ENCODE measurements at regions not wholly inside any gene's neighbourhood (a gene's known extent, or its start where the extent isn't known, plus 50 kb on each side); places are given as distances from the start of the nearest gene placed in this dataset.

DNA sequence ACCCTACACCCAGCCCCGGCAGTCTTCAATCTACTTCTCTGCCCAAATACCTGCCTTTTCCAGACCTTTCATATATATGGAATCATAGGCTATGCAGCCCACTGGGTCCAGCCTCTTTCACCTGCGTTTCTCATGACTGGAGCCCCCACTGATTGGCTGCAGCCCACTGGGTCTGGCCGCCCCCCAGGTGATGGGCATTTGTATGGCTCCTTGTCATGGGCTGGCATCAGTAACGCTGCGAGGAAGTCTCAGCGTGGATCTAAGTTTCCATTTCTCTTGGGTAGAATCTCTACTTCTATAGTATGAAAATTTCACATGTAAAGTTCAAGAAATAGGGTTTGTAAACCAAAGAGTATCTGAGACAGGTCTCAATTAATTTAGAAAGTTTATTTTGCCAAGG, 281.9 kb downstream of the NDUFA10 start:
- Histone ChIP-seq H3K27ac (no peak overlapping the region), H3K27me3 (replicated peaks; ENCODE audit: insufficient read depth) (no peaks in the 10 kb centered on the region)
- DNase-seq (ENCODE audit: low spot score): no peak

GRCh38 chr2:239742377-239742776, 282.8 kb downstream of the NDUFA10 start:
- TF ChIP-seq POLR2A (IDR thresholded peaks at IDR 0.05) (no peak), POLR2AphosphoS5 (IDR thresholded peaks at IDR 0.05) (no peak), CTCF (IDR thresholded peaks at IDR 0.05) (no peak)
- Histone ChIP-seq H3K27me3 (replicated peaks; ENCODE audit: insufficient read depth) (no peaks in the 10 kb centered on the region), H3K9me3 (no peaks in the 10 kb centered on the region), H3K27ac (no peak overlapping the region), H3K4me3 (no peak overlapping the region), H3K36me3 (no peaks in the 10 kb centered on the region), H3K4me1 (replicated peaks) (no peaks in the 10 kb centered on the region)
- intact Hi-C loops (cut with DNase I): no loop called here
- WGBS: 74% methylated on average over 15 of the region's 15 CpGs
- no peak for DNase-seq (ENCODE audit: low spot score)

More for the DNA sequence above, 281.9 kb downstream of the NDUFA10 start:
- 92% methylated on average over 6 of the region's 6 CpGs for WGBS
- Histone ChIP-seq H3K4me3 (no peak overlapping the region), H3K9me3 (no peaks in the 10 kb centered on the region), H3K4me1 (replicated peaks) (no peaks in the 10 kb centered on the region), H3K36me3 (no peaks in the 10 kb centered on the region)
- intact Hi-C loops (cut with DNase I): no loop called here
- no peak for TF ChIP-seq POLR2A (IDR thresholded peaks at IDR 0.05)
- no peak for TF ChIP-seq POLR2AphosphoS5 (IDR thresholded peaks at IDR 0.05)
- no peak for TF ChIP-seq CTCF (IDR thresholded peaks at IDR 0.05)

DNA sequence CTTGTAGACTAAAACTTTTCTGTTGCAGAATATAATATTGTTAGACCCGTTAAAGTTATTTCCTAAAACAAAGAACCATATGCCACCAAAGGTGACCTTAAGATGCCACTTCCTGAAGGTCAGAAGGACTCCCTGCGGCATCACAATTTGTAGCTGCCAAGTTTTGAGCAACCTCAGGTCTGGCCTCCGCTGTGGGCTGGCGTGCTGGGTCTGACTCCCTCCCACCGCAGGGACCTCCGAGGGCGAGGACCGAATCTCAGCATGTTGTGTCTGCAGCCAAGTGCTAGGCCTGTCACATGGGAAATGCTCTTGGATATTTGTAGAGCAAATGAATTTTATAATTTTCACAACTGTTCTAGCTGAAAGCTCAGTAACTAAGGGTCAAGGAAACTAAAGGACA, 285.9 kb downstream of the NDUFA10 start:
- H3K27me3 ChIP-seq (replicated peaks; ENCODE audit: insufficient read depth): no peaks in the 10 kb centered on the region
- H3K9me3 ChIP-seq: no peaks in the 10 kb centered on the region
- 90% methylated on average over 8 of the region's 8 CpGs for WGBS
- H3K36me3 ChIP-seq: no peaks in the 10 kb centered on the region
- no peaks in the 10 kb centered on the region for H3K4me1 ChIP-seq (replicated peaks)
- intact Hi-C loops (cut with DNase I): no loop called here
- TF ChIP-seq POLR2AphosphoS5 (IDR thresholded peaks at IDR 0.05) (no peak), POLR2A (IDR thresholded peaks at IDR 0.05) (no peak), CTCF (IDR thresholded peaks at IDR 0.05) (no peak)
- no peak overlapping the region for H3K4me3 ChIP-seq
- no peak for DNase-seq (ENCODE audit: low spot score)
- H3K27ac ChIP-seq: no peak overlapping the region

DNA sequence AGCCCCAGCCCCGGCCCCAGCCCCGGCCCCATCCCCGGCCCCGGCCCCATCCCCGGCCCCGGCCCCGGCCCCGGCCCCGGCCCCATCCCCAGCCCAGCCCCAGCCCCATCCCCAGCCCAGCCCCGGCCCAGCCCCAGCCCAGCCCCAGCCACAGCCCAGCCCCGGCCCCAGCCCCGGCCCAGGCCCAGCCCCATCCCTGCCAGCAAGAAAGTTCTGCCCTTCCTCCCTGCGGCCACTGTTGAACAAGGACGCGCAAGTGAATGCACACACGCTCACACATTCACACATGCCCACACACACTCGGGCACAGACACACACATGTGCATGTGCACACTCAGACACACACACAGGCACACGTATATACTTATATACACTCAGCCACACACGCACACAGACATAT, 287.0 kb downstream of the NDUFA10 start:
- WGBS: 61% methylated on average over 7 of the region's 19 CpGs
- TF ChIP-seq POLR2A (IDR thresholded peaks at IDR 0.05) (no peak), POLR2AphosphoS5 (IDR thresholded peaks at IDR 0.05) (no peak), CTCF (IDR thresholded peaks at IDR 0.05) (no peak)

GRCh38 chr2:239737144-239737463, 288.0 kb downstream of the NDUFA10 start:
- no peak for DNase-seq (ENCODE audit: low spot score)
- Histone ChIP-seq H3K4me1 (replicated peaks) (no peaks in the 10 kb centered on the region), H3K36me3 (no peaks in the 10 kb centered on the region), H3K4me3 (no peak overlapping the region), H3K27me3 (replicated peaks; ENCODE audit: insufficient read depth) (no peaks in the 10 kb centered on the region), H3K9me3 (no peaks in the 10 kb centered on the region), H3K27ac (no peak overlapping the region)
- no peak for TF ChIP-seq CTCF (IDR thresholded peaks at IDR 0.05)
- no peak for TF ChIP-seq POLR2A (IDR thresholded peaks at IDR 0.05)
- TF ChIP-seq POLR2AphosphoS5 (IDR thresholded peaks at IDR 0.05): no peak
- 88% methylated on average over 10 of the region's 10 CpGs for WGBS
- intact Hi-C loops (cut with DNase I): no loop called here

More for the DNA sequence above, 287.0 kb downstream of the NDUFA10 start:
- no peaks in the 10 kb centered on the region for H3K9me3 ChIP-seq
- intact Hi-C loops (cut with DNase I): no loop called here
- no peaks in the 10 kb centered on the region for H3K4me1 ChIP-seq (replicated peaks)
- no peak overlapping the region for H3K27ac ChIP-seq
- H3K36me3 ChIP-seq: no peaks in the 10 kb centered on the region
- DNase-seq (ENCODE audit: low spot score): no peak
- no peak overlapping the region for H3K4me3 ChIP-seq
- H3K27me3 ChIP-seq (replicated peaks; ENCODE audit: insufficient read depth): no peaks in the 10 kb centered on the region
